ENCODE measurements at regions not wholly inside any gene's neighbourhood (a gene's known extent, or its start where the extent isn't known, plus 50 kb on each side); places are given as distances from the start of the nearest gene placed in this dataset.

- H3K4me3 ChIP-seq (ENCODE audit: low read length): no peak overlapping the region
- no peak for TF ChIP-seq ZNF274 (IDR thresholded peaks at IDR 0.05; ENCODE audit: low read depth, low read length)
These were observed 133.7 kb upstream of the ZMIZ1 start for GRCh38 chr10:78934994-78935602.

- no peak for TF ChIP-seq ZNF274 (IDR thresholded peaks at IDR 0.05; ENCODE audit: low read depth, low read length)
These were observed 132.9 kb upstream of the ZMIZ1 start for GRCh38 chr10:78935697-78936407.

GRCh38 chr10:78936412-78937342 lies 132.1 kb upstream of the ZMIZ1 start:
- no peak for TF ChIP-seq ZNF274 (IDR thresholded peaks at IDR 0.05; ENCODE audit: low read depth, low read length)
- no peak overlapping the region for H3K4me3 ChIP-seq (ENCODE audit: low read length)

More at GRCh38 chr10:78935697-78936407, 132.9 kb upstream of the ZMIZ1 start:
- no peak overlapping the region for H3K4me3 ChIP-seq (ENCODE audit: low read length)

- no peak overlapping the region for H3K4me3 ChIP-seq (ENCODE audit: low read length)
- no peak for TF ChIP-seq ZNF274 (IDR thresholded peaks at IDR 0.05; ENCODE audit: low read depth, low read length)
These were observed 131.4 kb upstream of the ZMIZ1 start for GRCh38 chr10:78937393-78937792.

- no peak overlapping the region for H3K4me3 ChIP-seq (ENCODE audit: low read length)
- no peak for TF ChIP-seq ZNF274 (IDR thresholded peaks at IDR 0.05; ENCODE audit: low read depth, low read length)
These were observed 130.7 kb upstream of the ZMIZ1 start for GRCh38 chr10:78937800-78938694.

GRCh38 chr10:78938695-78939672 lies 129.8 kb upstream of the ZMIZ1 start:
- TF ChIP-seq ZNF274 (IDR thresholded peaks at IDR 0.05; ENCODE audit: low read depth, low read length): no peak
- no peak overlapping the region for H3K4me3 ChIP-seq (ENCODE audit: low read length)

GRCh38 chr10:78942091-78942501 lies 126.7 kb upstream of the ZMIZ1 start:
- no peak for TF ChIP-seq ZNF274 (IDR thresholded peaks at IDR 0.05; ENCODE audit: low read depth, low read length)

GRCh38 chr10:78944723-78945312 lies 123.9 kb upstream of the ZMIZ1 start:
- TF ChIP-seq ZNF274 (IDR thresholded peaks at IDR 0.05; ENCODE audit: low read depth, low read length): no peak
- no peak overlapping the region for H3K4me3 ChIP-seq (ENCODE audit: low read length)

More at GRCh38 chr10:78942091-78942501, 126.7 kb upstream of the ZMIZ1 start:
- H3K4me3 ChIP-seq (ENCODE audit: low read length): no peak overlapping the region

- no peak overlapping the region for H3K4me3 ChIP-seq (ENCODE audit: low read length)
- no peak for TF ChIP-seq ZNF274 (IDR thresholded peaks at IDR 0.05; ENCODE audit: low read depth, low read length)
These were observed 122.9 kb upstream of the ZMIZ1 start for GRCh38 chr10:78945838-78946237.

- no peak for TF ChIP-seq ZNF274 (IDR thresholded peaks at IDR 0.05; ENCODE audit: low read depth, low read length)
These were observed 121.5 kb upstream of the ZMIZ1 start for GRCh38 chr10:78947226-78947625.

GRCh38 chr10:78947733-78948132 lies 121.0 kb upstream of the ZMIZ1 start:
- H3K4me3 ChIP-seq (ENCODE audit: low read length): no peak overlapping the region
- TF ChIP-seq ZNF274 (IDR thresholded peaks at IDR 0.05; ENCODE audit: low read depth, low read length): no peak

More at GRCh38 chr10:78947226-78947625, 121.5 kb upstream of the ZMIZ1 start:
- H3K4me3 ChIP-seq (ENCODE audit: low read length): no peak overlapping the region

- no peak for TF ChIP-seq ZNF274 (IDR thresholded peaks at IDR 0.05; ENCODE audit: low read depth, low read length)
- no peak overlapping the region for H3K4me3 ChIP-seq (ENCODE audit: low read length)
These were observed 120.1 kb upstream of the ZMIZ1 start for GRCh38 chr10:78948621-78949030.

Measured in GM08714 (cell line).